Subcutaneous abdominal adipose tissue (tissue), 5 donors: ENCODE measurements at regions not wholly inside any gene's neighbourhood (a gene's known extent, or its start where the extent isn't known, plus 50 kb on each side); places are given as distances from the start of the nearest gene placed in this dataset.

ENCODE experiments used
- H3K27ac ChIP-seq: one replicate; pipeline ENCODE4 v1.7.0; 2013; ENCODE audit warnings: low read depth, mild to moderate bottlenecking, inconsistent platforms, low read length, moderate library complexity
- H3K27me3 ChIP-seq, 5 donors: one replicate each; pipeline ENCODE4 v1.7.0; 2013; ENCODE audit warnings: low read length in 5 of 5, inconsistent platforms in 1 of 5; ENCODE audit not compliant: control insufficient read depth in 5 of 5, insufficient read depth in 4 of 5
- H3K36me3 ChIP-seq, 5 donors: one replicate each; pipeline ENCODE4 v1.7.0; 2013; ENCODE audit warnings: low read length in 5 of 5; ENCODE audit not compliant: control insufficient read depth in 5 of 5, insufficient read depth in 5 of 5
- H3K4me1 ChIP-seq, 5 donors: one replicate each; pipeline ENCODE4 v1.7.0; 2013; ENCODE audit warnings: low read length in 5 of 5, mild to moderate bottlenecking in 3 of 5, moderate library complexity in 1 of 5; ENCODE audit not compliant: control insufficient read depth in 5 of 5, insufficient read depth in 5 of 5
- H3K4me3 ChIP-seq, 5 donors: one replicate each; pipeline ENCODE4 v1.7.0; 2013; ENCODE audit warnings: low read length in 5 of 5, low read depth in 1 of 5
- H3K9ac ChIP-seq, 5 donors: one replicate each; pipeline ENCODE4 v1.7.0; 2013; ENCODE audit warnings: low read length in 5 of 5, mild to moderate bottlenecking in 4 of 5, moderate library complexity in 3 of 5
- H3K9me3 ChIP-seq, 5 donors: one replicate each; pipeline ENCODE4 v1.7.0; 2013; ENCODE audit warnings: low read length in 5 of 5; ENCODE audit not compliant: control insufficient read depth in 5 of 5
- donor health status: healthy.
- donor health status: healthy.
- donor health status: healthy.
- donor health status: healthy.
- donor health status: healthy.

- H3K4me1 ChIP-seq = no peaks in the 10 kb centered on the region
These were observed 220.2 kb downstream of the BCL11A start for GRCh38 chr2:60333264-60333663.

DNA sequence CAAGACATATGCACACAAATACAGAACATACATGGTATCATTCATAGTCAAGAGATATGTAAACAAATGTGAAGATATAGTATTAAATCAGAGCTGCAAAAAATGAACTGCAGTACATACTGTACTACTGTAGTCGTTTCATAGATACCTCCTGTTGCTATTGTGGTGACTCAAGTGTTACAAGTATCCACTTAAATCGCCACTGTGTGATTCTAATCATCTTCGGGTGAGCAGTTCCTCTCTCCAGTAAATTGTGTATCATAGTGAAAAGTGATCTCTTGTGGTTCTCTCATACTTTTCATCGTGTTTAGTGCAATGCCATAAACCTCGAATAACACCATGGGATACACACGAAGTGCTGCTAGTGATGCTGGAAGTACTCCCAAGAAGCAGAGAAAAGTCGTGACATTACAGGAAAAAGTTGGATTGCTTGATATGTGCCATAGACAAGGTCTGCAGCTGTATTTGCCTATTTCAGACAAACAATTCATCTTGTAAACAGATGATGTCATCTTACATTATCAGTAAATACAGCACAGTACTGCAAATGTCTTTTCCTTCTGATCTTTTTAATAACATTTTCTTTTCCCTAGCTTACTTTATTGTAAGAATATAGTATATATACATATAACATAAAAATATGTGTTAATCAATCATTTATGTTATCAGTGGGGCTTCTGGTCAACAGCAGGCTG, 222.2 kb downstream of the BCL11A start:
- no peak overlapping the region for H3K4me3 ChIP-seq
- H3K27ac ChIP-seq = no peak overlapping the region
- H3K9ac ChIP-seq = no peak overlapping the region
- H3K36me3 ChIP-seq = no peaks in the 10 kb centered on the region
- H3K9me3 ChIP-seq = peaks cover 0 to 6% (median 3%) of the 10 kb centered on the region in 5 donors
- no peaks in the 10 kb centered on the region for H3K4me1 ChIP-seq
- H3K27me3 ChIP-seq = peaks cover 0 to 3% (median 0%) of the 10 kb centered on the region in 5 donors

More at GRCh38 chr2:60333264-60333663, 220.2 kb downstream of the BCL11A start:
- Histone ChIP-seq H3K9ac (no peak overlapping the region), H3K4me3 (no peak overlapping the region), H3K27me3 (peaks cover 0 to 3% (median 0%) of the 10 kb centered on the region in 5 donors), H3K9me3 (no peaks in the 10 kb centered on the region), H3K27ac (no peak overlapping the region), H3K36me3 (no peaks in the 10 kb centered on the region)

GRCh38 chr2:60329225-60329624, 224.2 kb downstream of the BCL11A start:
- H3K4me1 ChIP-seq = no peaks in the 10 kb centered on the region
- no peak overlapping the region for H3K4me3 ChIP-seq
- peaks cover 0 to 9% (median 4%) of the 10 kb centered on the region in 5 donors for H3K9me3 ChIP-seq
- no peak overlapping the region for H3K27ac ChIP-seq
- H3K36me3 ChIP-seq = no peaks in the 10 kb centered on the region
- H3K27me3 ChIP-seq = peaks cover 0 to 3% (median 0%) of the 10 kb centered on the region in 5 donors
- H3K9ac ChIP-seq = no peak overlapping the region

DNA sequence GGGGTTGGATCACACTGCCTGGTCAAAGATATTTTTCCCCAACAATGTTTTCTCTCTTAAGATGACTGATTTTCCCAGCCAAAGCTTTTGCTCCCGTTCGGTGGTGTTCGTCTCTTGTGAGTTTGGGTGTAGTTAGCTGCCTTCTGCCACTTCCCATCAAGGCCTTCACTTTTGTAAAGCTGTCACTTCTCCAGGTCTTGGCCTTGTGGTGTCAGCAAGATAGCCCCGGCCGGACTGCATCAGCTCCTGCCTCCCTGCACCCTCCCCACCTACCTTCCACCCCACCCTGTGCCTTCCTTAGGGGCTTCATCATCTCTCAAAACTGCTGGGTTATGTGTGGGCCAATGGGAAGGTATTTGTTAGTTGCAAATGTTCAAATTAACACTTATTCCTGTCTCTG, 228.9 kb downstream of the BCL11A start:
- no peaks in the 10 kb centered on the region for H3K4me1 ChIP-seq
- H3K9me3 ChIP-seq = peaks cover 0 to 9% (median 4%) of the 10 kb centered on the region in 5 donors
- no peaks in the 10 kb centered on the region for H3K36me3 ChIP-seq
- peaks cover 0 to 7% (median 0%) of the 10 kb centered on the region in 5 donors for H3K27me3 ChIP-seq
- H3K9ac ChIP-seq = no peak overlapping the region
- no peak overlapping the region for H3K27ac ChIP-seq
- no peak overlapping the region for H3K4me3 ChIP-seq

DNA sequence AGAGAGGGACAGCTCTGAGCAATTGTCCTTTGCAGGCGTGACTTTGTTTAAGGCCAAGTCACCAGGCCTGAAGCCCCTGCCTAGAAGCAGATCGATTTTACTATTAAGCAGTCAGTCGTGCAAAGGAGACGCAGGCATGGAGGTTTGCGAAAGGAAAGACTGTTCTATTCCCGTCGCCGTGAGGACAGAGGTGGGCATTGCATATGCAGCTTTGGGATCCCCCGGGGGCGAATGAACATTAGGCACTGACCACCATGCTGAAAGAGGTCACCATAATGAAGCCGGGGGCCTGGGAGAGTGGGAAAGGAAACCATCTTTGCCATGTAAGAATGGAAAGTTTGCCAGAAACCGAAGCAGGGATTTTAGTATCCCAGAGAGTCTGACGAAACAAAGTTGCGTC, 231.6 kb downstream of the BCL11A start:
- Histone ChIP-seq H3K4me3 (no peak overlapping the region), H3K9ac (no peak overlapping the region), H3K36me3 (no peaks in the 10 kb centered on the region), H3K27ac (no peak overlapping the region), H3K4me1 (peaks cover 0 to 9% (median 6%) of the 10 kb centered on the region in 5 donors), H3K9me3 (peaks cover 0 to 7% (median 4%) of the 10 kb centered on the region in 5 donors), H3K27me3 (peaks cover 0 to 12% (median 3%) of the 10 kb centered on the region in 5 donors)

DNA sequence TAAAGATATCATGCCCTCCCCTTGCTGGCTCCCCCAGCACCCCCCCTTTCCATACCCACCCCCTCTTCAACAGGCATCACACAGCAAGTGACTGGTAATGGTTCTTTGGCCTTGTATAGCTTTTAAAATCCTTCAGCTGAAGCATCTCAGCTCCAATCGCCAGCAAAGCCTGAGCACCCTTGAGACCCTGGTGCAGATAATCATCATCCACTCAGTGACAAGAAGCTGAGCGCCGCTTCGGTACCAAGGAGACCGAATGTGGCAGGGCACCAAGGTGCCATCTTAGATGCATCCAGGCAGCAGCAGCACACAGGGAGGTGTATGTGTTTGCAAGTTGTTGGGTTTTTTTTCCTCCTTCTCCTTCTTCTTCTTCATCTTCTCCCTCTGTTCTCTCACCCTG, 232.7 kb downstream of the BCL11A start:
- H3K27ac ChIP-seq = no peak overlapping the region
- H3K9me3 ChIP-seq = peaks cover 0 to 6% (median 0%) of the 10 kb centered on the region in 5 donors
- H3K4me3 ChIP-seq = no peak overlapping the region
- H3K36me3 ChIP-seq = no peaks in the 10 kb centered on the region
- H3K4me1 ChIP-seq = peaks cover 0 to 12% (median 11%) of the 10 kb centered on the region in 5 donors
- no peak overlapping the region for H3K9ac ChIP-seq
- peaks cover 0 to 12% (median 3%) of the 10 kb centered on the region in 5 donors for H3K27me3 ChIP-seq

GRCh38 chr2:60319031-60319547, 234.4 kb downstream of the BCL11A start:
- no peak overlapping the region for H3K27ac ChIP-seq
- no peak overlapping the region for H3K4me3 ChIP-seq
- H3K36me3 ChIP-seq = no peaks in the 10 kb centered on the region
- no peaks in the 10 kb centered on the region for H3K9me3 ChIP-seq
- no peak overlapping the region for H3K9ac ChIP-seq
- H3K27me3 ChIP-seq = peaks cover 0 to 12% (median 3%) of the 10 kb centered on the region in 5 donors
- peaks cover 0 to 12% (median 11%) of the 10 kb centered on the region in 5 donors for H3K4me1 ChIP-seq

DNA sequence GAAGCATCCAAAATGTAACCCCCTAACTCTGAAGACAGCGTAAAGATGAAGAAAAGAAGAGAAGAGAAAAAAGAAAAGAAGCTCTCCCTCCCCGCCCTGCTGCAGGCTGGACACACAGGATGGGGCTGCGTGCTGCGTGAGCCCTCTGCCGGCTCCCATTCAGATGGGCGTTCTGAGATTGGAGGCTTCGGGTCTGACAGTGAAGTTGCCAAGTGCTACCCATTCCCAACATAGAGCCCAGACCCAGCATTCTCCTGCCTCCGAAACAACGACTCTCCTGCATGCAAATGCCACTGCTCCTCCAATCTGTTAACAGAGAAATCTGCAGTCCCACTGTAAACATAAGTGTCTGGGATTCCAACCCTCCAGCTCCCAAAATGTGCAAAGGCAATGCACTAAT, 234.9 kb downstream of the BCL11A start:
- H3K4me3 ChIP-seq = no peak overlapping the region
- H3K27ac ChIP-seq = no peak overlapping the region
- H3K9ac ChIP-seq = no peak overlapping the region

GRCh38 chr2:60317844-60318243, 235.6 kb downstream of the BCL11A start:
- Histone ChIP-seq H3K9me3 (no peaks in the 10 kb centered on the region), H3K4me3 (no peak overlapping the region), H3K9ac (no peak overlapping the region)

More for the DNA sequence above, 234.9 kb downstream of the BCL11A start:
- no peaks in the 10 kb centered on the region for H3K9me3 ChIP-seq
- H3K4me1 ChIP-seq = peaks cover 0 to 12% (median 11%) of the 10 kb centered on the region in 5 donors
- H3K36me3 ChIP-seq = no peaks in the 10 kb centered on the region
- H3K27me3 ChIP-seq = peaks cover 0 to 12% (median 3%) of the 10 kb centered on the region in 5 donors

GRCh38 chr2:60317034-60317386, 236.4 kb downstream of the BCL11A start:
- Histone ChIP-seq H3K9ac (no peak overlapping the region), H3K27ac (no peak overlapping the region), H3K36me3 (no peaks in the 10 kb centered on the region), H3K4me3 (no peak overlapping the region), H3K9me3 (no peaks in the 10 kb centered on the region), H3K27me3 (peaks cover 0 to 12% (median 3%) of the 10 kb centered on the region in 5 donors), H3K4me1 (peaks cover 0 to 12% (median 11%) of the 10 kb centered on the region in 5 donors)

More at GRCh38 chr2:60317844-60318243, 235.6 kb downstream of the BCL11A start:
- Histone ChIP-seq H3K27ac (no peak overlapping the region), H3K36me3 (no peaks in the 10 kb centered on the region), H3K27me3 (peaks cover 0 to 12% (median 3%) of the 10 kb centered on the region in 5 donors), H3K4me1 (peaks cover 0 to 12% (median 11%) of the 10 kb centered on the region in 5 donors)
